Chondrocyte (in vitro differentiated cells): ENCODE measurements at regions not wholly inside any gene's neighbourhood (a gene's known extent, or its start where the extent isn't known, plus 50 kb on each side); places are given as distances from the start of the nearest gene placed in this dataset.
A peak's percentile ranks its signal among the peaks of the same experiment; 100 is the strongest.

Source experiments
- DNase-seq: peaks from one replicate; pipeline ENCODE4 v3.0.0; 2021; ENCODE audit warnings: mixed read lengths, low spot score
- H3K27ac Mint-ChIP-seq: one replicate; pipeline ENCODE4 v1.8.0; 2021; ENCODE audit warnings: mild to moderate bottlenecking, moderate library complexity, mixed read lengths; ENCODE audit not compliant: unreplicated experiment
- H3K27me3 Mint-ChIP-seq: 2 replicates; pipeline ENCODE4 v1.8.0; 2021; ENCODE audit warnings: low read depth, mixed read lengths
- H3K36me3 Mint-ChIP-seq: 2 replicates; pipeline ENCODE4 v1.8.0; 2021; ENCODE audit warnings: low read depth, mixed read lengths
- H3K4me1 Mint-ChIP-seq: 2 replicates; pipeline ENCODE4 v1.8.0; 2021; ENCODE audit warnings: low read depth, mild to moderate bottlenecking, mixed read lengths
- H3K4me3 Mint-ChIP-seq: one replicate; pipeline ENCODE4 v1.8.0; 2021; ENCODE audit warnings: mild to moderate bottlenecking, moderate library complexity, mixed read lengths; ENCODE audit not compliant: unreplicated experiment
- H3K9me3 Mint-ChIP-seq: 2 replicates; pipeline ENCODE4 v1.8.0; 2021; ENCODE audit warnings: low read depth, mixed read lengths
- TF ChIP-seq, protein P1 (sequence below): fragments of 200-600 bp; sonication (generic); IDR thresholded peaks from 2 replicates; pipeline ENCODE4 v1.5.0; 2021; ENCODE audit warnings: antibody characterized with exemption, mild to moderate bottlenecking, moderate library complexity

DNA sequence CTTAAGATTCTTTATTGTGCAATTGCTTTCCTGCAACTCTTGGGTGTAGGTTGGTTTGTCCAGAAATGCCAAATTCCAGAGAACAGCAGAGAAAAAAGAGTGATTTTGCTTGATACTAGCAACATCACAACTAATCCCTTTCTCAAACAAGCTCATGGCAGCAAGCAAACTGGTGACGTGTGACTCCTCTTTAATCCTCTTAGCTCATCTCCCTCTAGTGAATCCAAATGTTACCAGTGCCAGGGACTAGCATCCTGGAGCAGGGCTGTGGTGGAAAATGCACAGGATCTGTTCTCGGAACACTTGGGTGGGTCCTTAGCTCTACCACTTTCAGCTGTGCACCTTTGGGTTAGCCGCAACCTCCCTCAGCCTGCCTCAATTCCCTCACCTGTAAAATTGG lies 204.0 kb upstream of the CCL2 start:
- H3K27me3 Mint-ChIP-seq, result no peaks in the 10 kb centered on the region
- peaks cover 9% of the 10 kb centered on the region for H3K9me3 Mint-ChIP-seq

DNA sequence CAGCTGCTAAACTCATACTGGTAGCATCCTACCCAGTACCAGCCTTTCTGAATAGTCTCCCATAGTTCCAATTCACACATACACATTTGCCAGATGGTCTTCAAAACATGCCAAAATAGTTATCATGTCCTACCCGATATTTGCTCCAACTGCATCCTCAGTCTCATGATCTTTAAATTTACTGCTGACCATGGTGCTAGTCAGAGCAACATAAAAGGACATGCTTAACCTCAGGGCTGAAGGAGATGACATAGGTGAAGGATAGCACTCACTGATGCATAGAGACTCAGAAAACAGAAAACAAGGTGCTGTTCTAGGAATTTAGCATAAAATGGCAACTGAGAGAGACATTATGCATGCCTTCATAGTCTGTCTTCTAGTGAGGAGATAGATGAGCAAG lies 200.6 kb upstream of the CCL2 start:
- H3K4me3 Mint-ChIP-seq, result no peak overlapping the region
- TF ChIP-seq, protein P1, sequence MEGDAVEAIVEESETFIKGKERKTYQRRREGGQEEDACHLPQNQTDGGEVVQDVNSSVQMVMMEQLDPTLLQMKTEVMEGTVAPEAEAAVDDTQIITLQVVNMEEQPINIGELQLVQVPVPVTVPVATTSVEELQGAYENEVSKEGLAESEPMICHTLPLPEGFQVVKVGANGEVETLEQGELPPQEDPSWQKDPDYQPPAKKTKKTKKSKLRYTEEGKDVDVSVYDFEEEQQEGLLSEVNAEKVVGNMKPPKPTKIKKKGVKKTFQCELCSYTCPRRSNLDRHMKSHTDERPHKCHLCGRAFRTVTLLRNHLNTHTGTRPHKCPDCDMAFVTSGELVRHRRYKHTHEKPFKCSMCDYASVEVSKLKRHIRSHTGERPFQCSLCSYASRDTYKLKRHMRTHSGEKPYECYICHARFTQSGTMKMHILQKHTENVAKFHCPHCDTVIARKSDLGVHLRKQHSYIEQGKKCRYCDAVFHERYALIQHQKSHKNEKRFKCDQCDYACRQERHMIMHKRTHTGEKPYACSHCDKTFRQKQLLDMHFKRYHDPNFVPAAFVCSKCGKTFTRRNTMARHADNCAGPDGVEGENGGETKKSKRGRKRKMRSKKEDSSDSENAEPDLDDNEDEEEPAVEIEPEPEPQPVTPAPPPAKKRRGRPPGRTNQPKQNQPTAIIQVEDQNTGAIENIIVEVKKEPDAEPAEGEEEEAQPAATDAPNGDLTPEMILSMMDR, result no peak
- H3K9me3 Mint-ChIP-seq, result peaks cover 6% of the 10 kb centered on the region
- no peak overlapping the region for H3K27ac Mint-ChIP-seq
- H3K27me3 Mint-ChIP-seq, result no peaks in the 10 kb centered on the region
- no peaks in the 10 kb centered on the region for H3K4me1 Mint-ChIP-seq
- H3K36me3 Mint-ChIP-seq, result no peaks in the 10 kb centered on the region
- DNase-seq, result no peak

More for the DNA sequence above, 204.0 kb upstream of the CCL2 start:
- Mint-ChIP-seq H3K4me1 (no peaks in the 10 kb centered on the region), H3K36me3 (no peaks in the 10 kb centered on the region), H3K4me3 (no peak overlapping the region), H3K27ac (no peak overlapping the region)
- DNase-seq, result no peak
- TF ChIP-seq, protein P1, result no peak

DNA sequence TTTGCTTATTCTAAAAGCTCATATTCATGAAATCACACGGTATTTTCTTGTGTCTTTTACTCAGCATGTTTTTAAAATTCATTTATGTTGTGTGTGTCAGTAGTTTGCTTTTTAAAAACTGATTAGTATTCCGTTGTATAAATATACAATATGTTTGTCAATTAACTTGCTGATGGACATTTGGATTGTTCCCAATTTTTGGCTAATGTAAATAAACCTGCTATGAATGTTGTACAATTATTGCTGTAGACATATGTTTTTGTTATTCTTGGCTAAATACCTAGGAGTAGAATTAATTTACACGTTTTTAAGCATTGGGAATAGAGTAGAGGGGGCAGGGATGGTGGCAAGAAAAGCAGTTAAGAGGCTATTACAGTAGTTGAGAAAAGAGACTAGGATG lies 199.5 kb upstream of the CCL2 start:
- DNase-seq, result no peak
- H3K27ac Mint-ChIP-seq, result no peak overlapping the region
- H3K4me3 Mint-ChIP-seq, result no peak overlapping the region
- H3K4me1 Mint-ChIP-seq, result no peaks in the 10 kb centered on the region
- TF ChIP-seq, protein P1, result no peak
- H3K36me3 Mint-ChIP-seq, result no peaks in the 10 kb centered on the region
- no peaks in the 10 kb centered on the region for H3K27me3 Mint-ChIP-seq
- H3K9me3 Mint-ChIP-seq, result peaks cover 8% of the 10 kb centered on the region

DNA sequence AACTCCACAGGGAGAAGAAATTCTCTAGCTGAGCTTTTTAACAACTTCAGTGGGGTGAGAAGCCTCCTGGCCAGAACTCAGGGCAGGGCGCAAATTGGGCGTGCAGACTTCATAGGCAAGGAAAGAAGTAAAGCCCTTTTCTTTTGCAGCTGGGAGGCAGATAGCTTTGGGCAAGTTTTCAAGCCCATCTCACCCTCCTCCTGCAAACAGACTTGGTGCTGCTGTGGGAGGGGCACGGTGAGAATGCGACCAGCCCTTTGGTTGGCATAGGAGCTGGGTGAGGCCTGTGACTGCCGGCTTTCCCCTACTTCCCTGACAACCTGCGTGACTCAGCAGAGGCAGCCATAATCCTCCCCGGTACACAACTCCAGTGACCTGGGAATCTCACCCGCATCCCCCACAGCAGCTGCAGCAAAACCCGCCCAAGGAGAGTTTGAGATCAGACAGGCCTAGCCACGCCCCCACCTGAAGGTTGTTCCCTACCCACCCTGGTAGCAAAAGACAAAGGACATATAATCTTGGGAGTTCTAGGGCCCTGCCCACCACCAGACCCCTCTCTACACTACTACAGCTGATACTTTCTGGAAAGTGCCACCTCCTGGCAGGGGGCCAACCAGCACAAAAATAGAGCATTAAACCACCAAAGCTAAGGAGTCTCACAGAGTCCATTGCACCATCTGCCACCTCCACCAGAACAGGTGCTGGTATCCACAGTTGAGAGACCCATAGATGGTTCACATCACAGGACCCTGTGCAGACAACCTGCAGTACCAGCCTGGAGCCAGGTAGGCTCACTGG lies 195.5 kb upstream of the CCL2 start:
- Mint-ChIP-seq H3K27ac (no peak overlapping the region), H3K4me1 (no peaks in the 10 kb centered on the region), H3K9me3 (peaks cover 16% of the 10 kb centered on the region), H3K27me3 (no peaks in the 10 kb centered on the region), H3K4me3 (no peak overlapping the region), H3K36me3 (no peaks in the 10 kb centered on the region)
- TF ChIP-seq, protein P1, result no peak
- peak; percentile 48 for DNase-seq

DNA sequence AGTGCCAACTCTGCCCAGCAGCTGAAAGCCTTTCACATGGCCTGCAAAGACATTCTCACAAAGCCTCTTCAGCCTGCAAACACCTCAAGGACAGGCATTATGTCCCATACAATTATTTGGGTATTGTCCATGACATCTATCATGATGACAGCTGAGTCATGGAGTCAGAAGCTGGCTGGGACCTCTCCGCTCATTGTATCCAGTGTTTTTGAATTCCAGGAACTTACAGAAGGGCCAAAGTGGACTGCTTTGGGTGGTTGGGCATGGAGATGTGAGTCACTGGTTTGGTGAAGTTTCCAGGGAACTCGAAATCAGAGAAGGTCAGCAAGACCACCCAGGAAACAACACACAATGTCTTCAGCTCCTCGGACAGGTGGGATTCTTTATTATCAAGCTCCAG lies 188.6 kb upstream of the CCL2 start:
- no peak for DNase-seq
- Mint-ChIP-seq H3K27ac (no peak overlapping the region), H3K4me3 (no peak overlapping the region), H3K27me3 (no peaks in the 10 kb centered on the region), H3K9me3 (peaks cover 14% of the 10 kb centered on the region), H3K4me1 (no peaks in the 10 kb centered on the region), H3K36me3 (no peaks in the 10 kb centered on the region)
- TF ChIP-seq, protein P1, result no peak
